ENCODE measurements at regions not wholly inside any gene's neighbourhood (a gene's known extent, or its start where the extent isn't known, plus 50 kb on each side); places are given as distances from the start of the nearest gene placed in this dataset.

DNA sequence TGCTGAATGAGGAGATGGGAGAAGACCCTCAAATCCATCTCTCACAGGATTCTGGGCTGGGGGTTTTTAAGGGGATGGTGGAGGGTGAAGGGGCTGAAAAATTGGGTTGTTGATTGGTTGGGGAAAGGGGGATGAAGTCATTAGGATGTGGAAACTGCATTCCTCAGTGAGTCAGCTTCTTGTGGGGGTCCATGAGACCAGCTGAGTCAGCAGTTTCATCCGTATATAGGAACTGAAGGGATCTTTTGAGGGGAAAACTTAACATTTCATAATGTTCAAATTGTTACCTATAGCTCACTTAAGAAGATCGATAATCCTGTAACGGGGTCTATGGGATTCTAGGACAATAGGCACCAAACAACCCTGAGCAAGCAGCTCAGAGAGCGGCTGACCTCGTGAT lies 213.4 kb downstream of the CBLN1 start:
- DNase-seq, result no peak

DNA sequence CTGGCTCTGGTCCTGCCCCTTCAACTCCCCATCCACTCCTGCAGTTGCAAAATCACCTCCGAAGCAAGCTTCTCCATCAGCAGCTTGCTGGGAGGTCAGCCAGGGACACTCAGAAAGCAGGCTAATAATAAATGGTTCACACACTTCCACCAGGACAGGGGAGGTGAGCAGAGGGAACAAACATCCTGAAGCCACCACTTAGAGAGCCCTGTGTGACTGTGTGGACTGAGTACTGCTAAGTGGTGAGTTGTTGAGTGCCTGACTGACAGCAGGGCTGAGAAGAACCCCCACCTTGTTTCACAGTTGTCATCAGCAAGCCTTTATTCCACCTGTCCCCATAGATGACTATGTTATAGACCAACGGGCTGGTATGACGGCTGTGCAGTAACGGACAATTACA lies 213.9 kb downstream of the CBLN1 start:
- DNase-seq, result no peak

DNA sequence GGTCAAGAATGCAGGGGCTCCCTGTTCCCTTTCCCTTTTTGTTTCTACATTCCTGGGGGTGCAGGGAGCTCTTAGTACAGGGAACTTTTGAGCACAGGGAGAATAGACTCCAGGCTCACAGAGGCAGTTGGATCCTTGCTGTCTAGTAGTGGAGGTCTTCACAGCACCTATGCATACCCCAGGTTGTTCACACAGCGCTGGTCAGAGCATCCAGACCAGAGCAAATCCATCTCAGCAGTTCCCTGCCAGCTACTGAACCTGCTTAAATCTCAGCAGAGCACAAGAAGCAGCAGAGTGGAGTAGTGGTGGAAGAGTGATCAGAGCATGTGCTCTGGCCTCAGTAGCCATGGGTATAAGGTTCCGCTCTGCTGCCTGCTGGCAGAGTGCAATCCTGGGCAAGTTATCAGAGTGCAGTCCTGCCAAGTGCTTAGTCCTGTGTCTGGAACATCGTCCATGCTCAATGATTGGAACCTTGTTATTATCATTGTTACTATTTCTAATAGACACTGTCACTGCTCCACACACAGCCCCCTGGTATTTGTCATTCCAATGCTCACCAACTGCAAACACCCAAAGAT lies 220.4 kb downstream of the CBLN1 start:
- DNase-seq, result no peak

DNA sequence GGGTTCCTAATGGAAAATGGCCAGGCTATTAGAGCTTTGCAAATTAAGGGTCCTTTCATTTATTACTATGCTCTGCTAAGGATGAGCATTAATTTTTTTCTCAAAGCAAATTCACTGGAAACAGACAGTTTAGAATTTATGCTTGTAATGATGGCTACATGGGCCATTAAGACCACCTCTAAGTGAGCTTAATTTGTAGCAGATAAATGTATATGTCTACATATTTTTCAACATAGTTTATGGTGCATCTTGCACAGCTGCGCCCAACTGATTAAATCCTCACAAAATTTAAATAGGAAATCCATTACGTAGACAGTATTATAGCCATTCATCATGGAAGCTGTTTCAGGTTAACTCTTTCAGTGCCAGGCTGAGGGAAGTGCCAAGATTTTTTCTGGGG lies 220.9 kb downstream of the CBLN1 start:
- DNase-seq, result no peak

DNA sequence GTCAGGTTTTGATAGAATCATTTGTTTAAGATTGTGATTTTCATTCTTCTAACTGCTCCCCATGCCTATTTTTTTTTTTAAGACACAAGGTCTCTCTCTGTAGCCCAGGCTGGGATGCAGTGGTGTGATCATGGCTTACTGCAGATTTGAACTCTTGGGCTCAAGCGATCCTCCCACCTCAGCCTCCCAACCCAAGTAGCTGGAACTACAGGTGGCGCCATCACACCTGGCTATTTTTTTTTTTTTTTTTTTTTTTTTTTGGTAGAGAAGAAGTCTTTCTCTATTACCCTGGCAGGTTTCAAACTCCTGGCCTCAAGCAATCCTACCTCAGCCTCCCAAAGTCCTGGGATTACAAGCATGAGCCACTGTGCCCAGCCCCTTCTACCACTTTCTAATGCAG lies 223.3 kb downstream of the CBLN1 start:
- no peak for DNase-seq

DNA sequence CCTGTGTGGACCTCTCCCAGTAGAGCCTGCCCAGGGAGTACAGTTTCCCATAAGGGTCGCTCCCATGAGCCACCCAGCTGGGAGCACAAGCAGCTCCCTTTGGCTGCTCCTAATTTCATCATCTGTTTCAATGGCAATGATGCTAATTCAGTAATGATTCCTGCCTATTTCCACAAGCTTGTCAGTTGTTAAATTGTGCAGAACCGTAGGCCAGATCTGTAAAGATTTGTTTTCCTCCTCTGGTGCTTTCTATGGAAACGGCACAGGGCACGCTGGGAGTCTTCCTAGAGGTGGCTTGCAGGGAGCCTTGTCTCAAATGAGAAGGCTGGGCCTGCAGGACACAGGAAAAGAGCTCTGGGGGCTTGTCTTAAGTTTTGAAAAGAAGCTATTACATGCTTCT lies 223.7 kb downstream of the CBLN1 start:
- DNase-seq, result no peak

DNA sequence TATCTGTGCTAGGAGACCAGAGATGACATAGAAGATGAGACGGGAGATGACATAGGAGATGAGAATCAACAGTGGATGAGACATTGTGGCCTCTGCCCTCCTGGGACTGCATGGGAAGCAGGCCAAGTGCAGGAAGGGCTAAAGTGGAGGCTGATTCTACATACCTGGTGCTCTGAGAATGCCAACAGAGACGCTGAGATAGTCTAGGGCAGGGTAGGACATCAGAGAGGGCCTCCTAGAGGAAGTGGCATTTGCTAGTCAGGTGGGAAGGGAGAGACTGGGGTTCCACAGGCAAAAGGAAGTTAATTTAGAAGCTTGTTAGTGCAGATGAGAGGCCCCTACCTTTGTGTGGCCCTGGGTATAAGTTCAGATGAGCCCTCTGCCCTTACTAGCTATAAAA lies 224.2 kb downstream of the CBLN1 start:
- DNase-seq, result no peak

DNA sequence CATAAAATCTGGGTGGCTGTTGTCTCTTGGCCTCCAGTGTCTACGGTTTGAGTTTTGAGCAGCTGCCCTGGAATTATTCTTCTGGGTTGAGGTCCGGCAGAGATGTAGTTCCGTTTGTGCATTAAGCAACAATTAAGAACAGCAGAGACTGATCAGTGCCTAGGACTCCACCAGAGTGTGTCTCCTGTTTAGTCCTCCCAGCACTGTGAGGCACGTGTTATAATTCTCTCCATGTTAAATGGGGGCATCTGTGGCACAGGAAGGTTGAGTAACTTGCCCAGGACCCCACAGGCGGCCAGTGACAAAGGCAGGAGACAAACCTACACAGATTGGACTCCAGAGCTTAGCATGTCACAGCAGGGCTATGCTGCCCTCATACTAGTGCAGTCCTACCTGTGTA lies 225.1 kb downstream of the CBLN1 start:
- DNase-seq, result no peak

DNA sequence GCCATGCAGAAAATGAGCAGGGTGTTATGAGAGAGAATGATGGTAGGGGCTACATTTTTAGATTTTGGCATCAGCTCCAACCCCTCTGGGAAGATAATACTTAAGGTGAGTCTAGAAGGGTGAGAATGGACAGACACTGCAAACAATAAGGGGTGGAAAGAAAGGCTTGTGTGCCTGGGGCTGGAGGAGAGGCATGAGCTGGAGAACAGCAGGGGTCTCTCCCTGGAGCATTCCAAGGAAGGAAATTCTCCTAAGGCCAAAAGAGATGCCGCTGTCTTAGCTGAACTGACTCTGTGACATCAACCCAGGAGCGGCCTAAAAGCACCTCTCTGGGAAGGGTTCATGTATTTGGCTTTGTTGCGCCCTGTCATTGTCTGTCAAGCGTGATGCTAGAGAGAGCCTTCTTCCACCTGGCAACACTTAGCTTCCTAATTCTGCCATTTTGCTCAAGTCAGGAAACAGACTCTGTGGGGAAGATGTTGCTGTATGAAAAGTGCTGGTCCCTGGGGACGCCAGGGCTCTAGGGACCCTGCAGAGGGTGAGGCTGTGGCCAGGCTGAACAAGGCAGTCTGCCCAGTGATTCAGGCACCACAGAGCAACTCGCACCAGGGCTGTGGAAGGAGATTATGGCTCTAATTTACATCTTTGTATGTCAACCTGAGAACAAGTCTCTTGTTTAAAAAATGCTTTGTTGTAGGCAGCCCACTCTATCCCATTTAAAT lies 225.7 kb downstream of the CBLN1 start:
- peak in 1 of 3 experiments; percentile 73 for DNase-seq

DNA sequence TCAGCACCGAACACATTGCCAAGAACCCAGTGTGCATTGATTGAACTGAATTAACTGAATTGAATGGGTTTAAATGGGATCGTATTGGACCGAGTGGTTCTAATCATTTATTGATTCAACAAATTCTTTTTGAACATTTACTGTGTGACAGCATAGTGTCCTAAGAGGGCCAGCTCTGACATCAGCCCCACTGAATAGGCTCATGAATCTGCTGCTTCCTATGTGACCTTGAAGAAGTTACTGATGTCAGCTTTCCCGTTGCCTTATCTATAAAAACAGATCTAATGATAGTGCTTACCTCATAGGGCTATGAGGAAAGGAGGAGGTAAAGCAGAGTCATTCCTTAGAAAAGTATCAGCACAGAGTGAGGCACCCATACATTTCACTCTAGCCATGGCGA lies 226.3 kb downstream of the CBLN1 start:
- no peak for DNase-seq

DNA sequence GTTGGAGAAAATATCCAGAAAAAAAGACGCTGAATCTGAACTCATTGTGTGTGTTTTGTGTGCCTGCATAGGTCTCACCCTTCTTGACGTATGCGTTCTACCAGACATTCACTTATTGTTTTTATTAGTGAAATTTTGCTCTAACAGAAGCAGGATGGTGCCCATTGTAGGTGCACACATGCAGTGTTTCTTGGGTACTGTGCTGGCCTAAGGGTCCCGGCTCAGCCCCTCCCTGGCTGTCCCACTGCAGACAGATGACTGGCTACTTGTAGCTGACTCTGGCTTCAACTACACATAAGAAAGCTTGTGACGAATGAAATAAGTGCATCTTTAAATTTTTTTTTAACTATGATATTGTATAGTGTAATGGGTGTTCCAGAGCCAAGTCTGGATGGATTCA lies 227.0 kb downstream of the CBLN1 start:
- no peak for DNase-seq

DNA sequence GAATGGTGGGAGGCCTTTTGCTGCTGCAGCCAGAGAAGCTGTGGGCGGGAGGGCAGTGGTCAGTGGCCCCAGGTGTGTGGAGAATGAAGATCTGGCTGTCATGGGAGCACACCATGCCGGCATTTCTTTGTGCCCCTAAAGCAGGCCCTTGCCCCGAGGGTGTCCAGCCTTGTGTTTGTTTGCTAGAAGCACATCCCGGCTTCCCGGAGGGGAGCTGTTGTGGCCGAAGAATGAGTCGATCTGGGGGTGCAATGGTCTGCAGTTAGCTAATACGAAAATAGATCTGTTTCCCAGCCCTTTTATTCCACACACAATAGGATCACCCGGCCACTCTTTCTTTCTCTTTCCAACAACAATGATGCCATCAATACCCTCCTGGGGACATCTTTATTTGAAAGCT lies 228.8 kb downstream of the CBLN1 start:
- no peak for DNase-seq

DNA sequence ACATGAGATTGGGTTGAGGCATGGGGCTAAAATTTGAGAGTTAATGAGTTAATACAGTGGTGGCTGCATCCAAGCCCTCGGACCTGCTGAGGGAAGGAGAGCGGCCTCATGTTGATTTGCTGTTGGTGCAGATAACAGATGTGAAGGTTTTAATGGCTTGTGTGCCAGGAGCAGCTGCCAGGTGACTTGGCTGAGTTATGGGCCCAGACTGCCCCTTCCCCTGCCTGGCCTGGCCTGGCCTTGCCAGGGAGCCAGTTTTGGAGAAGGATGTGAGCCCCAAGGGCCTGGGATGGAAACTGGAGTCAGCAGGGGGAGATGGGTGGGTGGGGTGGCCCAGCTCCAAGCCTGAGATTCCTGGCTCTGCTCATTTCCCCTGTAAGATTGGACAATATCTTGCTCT lies 230.1 kb downstream of the CBLN1 start:
- DNase-seq, result no peak

DNA sequence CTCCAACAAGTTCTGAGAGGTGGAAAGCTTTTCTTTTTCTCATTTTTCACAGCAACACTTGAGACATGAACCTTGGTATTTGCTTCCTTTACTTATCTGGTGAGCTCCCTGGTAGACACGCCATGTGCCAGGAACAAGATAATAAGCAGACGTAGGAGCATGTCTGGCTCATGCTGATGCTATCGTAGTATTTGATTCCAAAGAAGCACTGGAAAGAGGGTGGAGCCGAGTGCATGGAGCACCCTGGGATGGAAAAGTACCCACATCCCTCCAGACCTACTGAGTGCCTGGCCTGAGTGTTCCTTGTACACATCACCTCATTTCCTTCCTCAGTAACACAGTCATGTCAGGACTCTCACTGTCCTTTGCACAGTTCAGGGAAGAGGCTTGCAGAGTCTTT lies 231.0 kb downstream of the CBLN1 start:
- no peak for DNase-seq

DNA sequence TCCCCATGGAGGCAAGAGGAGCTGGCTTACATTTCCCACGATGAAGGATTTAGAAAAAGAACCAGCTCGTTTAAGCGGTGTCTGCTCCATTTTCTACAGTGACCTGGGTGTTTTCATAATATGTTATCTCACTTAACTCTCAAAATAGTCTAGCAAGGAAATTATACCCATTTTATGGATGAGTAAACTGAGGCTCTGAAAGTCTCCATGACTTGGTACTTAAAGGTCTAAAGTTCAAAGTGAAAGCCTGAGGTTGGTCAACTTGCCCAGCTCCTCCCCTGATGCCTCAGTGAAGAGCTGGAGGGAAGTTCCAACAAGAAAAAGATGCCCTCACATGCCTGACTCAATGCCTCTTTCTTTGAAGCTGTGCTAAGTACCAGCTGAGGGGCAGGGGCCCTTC lies 232.0 kb downstream of the CBLN1 start:
- no peak for DNase-seq

DNA sequence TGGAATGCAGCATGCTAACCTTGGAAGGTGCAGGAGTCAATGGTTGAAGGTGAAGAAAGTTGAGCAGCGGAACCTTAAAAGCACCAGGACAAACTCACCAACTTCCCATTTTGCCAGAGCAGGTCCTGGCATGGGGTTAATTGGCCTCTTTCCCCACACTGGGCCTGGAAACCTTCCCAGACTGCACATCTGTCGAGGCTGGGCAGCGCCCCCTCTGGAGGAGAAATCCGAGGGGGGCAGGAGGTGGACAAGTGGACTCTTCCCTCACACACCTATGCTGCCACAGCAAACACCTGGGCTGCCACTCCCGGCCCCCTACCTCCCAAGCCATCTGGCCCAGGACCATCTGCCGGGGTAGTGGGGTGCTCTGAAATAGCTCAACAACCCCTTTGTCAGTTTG lies 232.4 kb downstream of the CBLN1 start:
- DNase-seq, result no peak

DNA sequence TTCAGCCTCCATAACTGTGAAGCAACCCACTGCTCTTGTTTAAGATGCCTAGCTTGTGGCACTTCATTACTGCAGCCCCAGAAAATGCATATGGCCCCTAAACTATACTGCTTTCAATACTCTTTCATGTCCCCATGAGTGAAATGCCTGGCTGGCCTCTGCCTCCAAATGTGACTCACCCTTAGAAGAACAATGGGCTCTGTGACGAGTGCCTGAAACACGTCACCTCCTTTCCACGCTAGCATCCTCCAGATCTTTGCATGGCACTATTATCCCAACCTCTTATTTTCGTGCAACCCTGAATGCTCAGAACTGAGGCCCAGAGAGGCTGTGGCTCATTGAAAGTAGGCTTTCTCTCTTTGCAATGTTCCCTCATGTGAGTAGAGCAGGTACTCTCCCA lies 233.1 kb downstream of the CBLN1 start:
- no peak for DNase-seq

DNA sequence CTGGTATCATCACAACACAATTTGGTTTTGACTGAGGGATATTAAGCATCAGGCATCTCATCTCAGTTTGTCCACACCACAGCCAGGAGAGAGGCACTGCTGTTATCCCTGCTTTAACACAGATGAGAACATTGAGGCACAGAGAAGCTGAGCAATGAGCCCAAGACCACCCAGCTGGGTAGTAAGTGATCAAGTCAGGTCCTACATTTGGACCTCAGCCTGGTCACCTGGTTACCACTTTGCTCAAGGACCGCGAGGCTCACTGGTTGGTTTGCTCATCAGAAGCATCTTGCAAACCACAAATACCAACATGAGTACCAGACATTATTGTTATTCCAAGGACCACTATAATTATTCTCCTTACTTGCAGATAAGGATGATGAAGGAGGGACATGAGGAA lies 245.5 kb downstream of the CBLN1 start:
- DNase-seq, result no peak

DNA sequence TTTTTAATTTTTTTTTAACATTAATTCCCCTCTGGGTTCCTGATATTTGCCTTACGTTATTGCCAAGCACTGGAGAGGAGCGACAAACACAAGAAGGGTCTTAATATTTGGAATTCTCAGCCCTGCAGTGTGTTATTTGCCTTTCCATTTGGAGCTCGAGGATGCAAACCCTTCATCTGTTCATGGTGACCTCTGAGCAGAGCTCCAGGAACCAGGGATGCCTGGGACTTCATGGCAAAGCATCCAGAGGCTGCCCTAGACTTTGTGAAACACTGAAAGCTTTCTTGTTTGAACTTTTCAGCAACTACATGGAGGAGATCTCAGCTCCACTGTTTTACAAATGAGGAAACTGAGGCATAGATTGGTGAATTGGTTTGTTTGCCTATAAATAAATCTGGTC lies 254.2 kb downstream of the CBLN1 start:
- DNase-seq, result no peak

DNA sequence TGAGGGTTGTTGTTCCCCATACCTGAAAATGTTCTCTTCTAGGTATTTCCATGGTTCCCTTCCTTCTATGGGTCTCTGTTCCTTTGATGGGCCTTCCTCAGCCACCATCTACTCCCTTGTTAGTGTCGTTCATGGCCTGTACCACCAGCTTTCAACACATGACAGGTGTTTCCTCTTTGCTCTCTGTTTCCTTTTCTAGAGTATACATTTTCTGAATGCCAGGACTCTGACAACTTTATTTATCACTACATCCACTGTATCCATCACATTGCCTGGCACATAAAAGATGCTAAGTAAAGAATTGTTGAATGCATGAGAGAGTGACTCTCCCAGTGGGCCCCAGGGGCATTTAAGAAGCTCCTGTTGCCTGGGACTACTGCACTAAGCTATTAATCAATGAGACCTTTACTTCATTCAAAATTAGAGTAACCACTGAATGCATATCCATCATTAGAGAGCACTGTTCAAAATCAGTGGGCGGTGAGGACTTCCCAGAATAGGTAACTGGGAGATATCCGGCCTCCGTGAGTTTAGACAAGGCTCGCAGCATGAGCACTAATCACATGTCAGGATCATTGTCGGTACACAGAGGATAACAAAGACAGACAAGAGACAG lies 255.0 kb downstream of the CBLN1 start:
- peak in 1 of 3 experiments; percentile 41 for DNase-seq

DNA sequence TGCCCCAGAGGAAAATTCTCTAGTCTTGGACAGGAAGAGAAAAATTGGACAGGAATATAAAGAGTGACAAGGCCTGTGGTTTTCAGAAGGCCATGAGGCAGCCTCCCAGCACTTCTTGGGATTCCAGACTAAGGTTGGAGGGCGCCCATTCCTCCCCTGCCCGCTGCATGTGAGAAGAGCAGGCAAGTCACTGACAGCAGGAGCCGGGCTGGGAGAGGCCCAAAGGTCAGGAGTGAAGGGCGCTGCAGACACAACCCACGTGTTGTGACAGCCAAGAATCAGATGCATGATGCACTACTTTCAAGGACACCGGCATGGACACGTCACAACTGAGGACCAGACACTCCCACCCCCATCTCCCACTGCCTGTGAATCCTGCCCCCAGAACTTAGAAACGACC lies 256.7 kb downstream of the CBLN1 start:
- no peak for DNase-seq

DNA sequence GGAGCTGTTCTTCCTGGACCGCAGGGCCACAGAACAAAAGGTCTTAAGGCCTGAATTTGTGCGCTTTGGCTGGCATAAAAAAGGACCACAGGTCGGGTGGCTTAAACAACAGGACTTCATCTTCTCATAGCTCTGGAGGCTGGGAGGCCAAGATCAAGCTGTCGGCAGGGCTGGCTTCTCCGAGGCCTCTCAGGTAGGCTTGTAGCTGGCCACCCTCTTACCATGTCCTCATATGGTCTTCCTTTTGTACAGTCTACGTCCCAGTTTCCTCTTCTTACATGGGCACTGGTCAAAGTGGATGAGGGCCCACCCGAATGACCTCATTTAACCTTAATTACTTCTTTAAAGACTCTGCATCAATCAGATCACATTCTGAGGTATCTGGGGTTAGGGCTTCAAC lies 257.6 kb downstream of the CBLN1 start:
- DNase-seq, result no peak

DNA sequence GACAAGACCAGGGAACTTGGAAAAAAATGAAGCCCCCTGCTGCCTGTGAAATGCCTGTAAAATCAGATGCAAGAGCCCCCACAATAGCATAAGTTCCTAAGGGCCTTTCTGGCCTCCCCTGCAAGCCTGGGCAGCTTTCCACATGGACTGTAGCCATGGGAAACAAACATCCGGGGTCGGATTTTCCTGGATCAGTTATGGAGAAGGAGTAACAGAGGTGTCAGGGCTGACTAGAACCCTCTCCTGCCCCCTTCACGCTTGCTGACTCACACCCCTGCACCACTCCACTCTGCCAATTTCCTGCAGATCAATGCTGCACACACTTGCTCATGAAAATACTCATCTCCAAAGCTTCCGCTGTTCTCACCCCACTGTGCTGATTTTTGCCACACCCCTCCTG lies 258.6 kb downstream of the CBLN1 start:
- no peak for DNase-seq

DNA sequence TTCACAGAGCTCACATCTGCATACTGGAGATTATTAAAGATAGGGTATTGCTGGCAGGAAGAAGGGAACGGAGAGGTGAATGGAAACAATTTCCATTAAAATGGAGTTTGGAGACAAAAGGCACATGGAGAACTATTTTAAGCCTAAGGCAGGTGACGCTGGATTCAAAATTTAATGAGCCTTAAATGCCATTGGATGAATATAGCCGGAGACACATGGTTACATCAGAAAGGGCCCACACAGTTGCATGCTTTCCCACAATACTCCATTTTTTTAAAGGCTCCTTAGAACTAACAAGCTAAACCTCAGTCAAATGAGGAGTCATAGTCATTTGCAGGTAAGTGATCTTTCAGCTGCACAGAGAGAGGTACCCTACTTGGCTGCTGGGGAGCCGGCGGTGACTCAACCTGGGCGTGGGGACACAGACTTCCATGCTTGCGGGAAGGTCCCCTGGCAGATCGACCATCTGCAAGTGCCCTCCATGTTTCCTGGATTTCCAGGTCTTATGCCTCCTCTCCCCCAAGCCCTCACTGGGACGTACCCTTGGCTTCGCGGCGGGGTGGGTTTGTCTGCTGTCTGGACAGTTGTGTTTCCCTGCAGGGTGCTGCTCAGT lies 259.2 kb downstream of the CBLN1 start:
- DNase-seq, result no peak
